ENCODE measurements at regions not wholly inside any gene's neighbourhood (a gene's known extent, or its start where the extent isn't known, plus 50 kb on each side); places are given as distances from the start of the nearest gene placed in this dataset.

GRCh38 chr6:156316583-156317125, 460.5 kb upstream of the ARID1B start:
- TF ChIP-seq, protein P1, sequence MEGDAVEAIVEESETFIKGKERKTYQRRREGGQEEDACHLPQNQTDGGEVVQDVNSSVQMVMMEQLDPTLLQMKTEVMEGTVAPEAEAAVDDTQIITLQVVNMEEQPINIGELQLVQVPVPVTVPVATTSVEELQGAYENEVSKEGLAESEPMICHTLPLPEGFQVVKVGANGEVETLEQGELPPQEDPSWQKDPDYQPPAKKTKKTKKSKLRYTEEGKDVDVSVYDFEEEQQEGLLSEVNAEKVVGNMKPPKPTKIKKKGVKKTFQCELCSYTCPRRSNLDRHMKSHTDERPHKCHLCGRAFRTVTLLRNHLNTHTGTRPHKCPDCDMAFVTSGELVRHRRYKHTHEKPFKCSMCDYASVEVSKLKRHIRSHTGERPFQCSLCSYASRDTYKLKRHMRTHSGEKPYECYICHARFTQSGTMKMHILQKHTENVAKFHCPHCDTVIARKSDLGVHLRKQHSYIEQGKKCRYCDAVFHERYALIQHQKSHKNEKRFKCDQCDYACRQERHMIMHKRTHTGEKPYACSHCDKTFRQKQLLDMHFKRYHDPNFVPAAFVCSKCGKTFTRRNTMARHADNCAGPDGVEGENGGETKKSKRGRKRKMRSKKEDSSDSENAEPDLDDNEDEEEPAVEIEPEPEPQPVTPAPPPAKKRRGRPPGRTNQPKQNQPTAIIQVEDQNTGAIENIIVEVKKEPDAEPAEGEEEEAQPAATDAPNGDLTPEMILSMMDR (IDR thresholded peaks at IDR 0.05; ENCODE audit: insufficient read depth, low read depth, low read length, missing control alignments) = no peak
- no peak overlapping the region for H3K4me3 ChIP-seq (ENCODE audit: low read depth, low read length)
- DNase-seq (ENCODE audit: low read depth) = no peak

GRCh38 chr6:156315146-156315545, 462.0 kb upstream of the ARID1B start:
- no peak overlapping the region for H3K4me3 ChIP-seq (ENCODE audit: low read depth, low read length)
- TF ChIP-seq, protein P1 (IDR thresholded peaks at IDR 0.05; ENCODE audit: insufficient read depth, low read depth, low read length, missing control alignments) = no peak

GRCh38 chr6:156313037-156313436, 464.1 kb upstream of the ARID1B start:
- TF ChIP-seq, protein P1 (IDR thresholded peaks at IDR 0.05; ENCODE audit: insufficient read depth, low read depth, low read length, missing control alignments) = no peak
- DNase-seq (ENCODE audit: low read depth) = no peak
- no peak overlapping the region for H3K4me3 ChIP-seq (ENCODE audit: low read depth, low read length)

More at GRCh38 chr6:156315146-156315545, 462.0 kb upstream of the ARID1B start:
- no peak for DNase-seq (ENCODE audit: low read depth)

DNA sequence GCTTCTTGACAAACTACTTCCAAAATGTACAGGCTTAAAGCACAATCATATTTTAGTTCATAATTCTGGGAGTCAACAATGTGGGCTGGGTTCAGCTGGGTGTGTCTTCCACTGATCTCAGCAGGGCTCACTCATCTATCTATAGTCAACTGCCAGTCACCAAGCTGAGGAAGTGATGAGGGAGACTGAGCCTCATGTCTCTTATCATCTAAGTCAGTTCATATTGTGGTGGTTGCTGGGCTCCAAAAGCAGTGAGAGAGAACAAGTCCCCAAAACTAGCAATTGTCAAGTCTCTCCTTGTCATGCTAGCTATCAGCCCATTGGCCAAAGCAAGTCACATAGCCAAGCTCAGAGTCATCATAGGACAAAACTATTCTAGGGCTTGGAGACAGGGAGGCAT, 465.9 kb upstream of the ARID1B start:
- H3K4me3 ChIP-seq (ENCODE audit: low read depth, low read length) = no peak overlapping the region
- no peak for DNase-seq (ENCODE audit: low read depth)
- TF ChIP-seq, protein P1 (IDR thresholded peaks at IDR 0.05; ENCODE audit: insufficient read depth, low read depth, low read length, missing control alignments) = no peak

DNA sequence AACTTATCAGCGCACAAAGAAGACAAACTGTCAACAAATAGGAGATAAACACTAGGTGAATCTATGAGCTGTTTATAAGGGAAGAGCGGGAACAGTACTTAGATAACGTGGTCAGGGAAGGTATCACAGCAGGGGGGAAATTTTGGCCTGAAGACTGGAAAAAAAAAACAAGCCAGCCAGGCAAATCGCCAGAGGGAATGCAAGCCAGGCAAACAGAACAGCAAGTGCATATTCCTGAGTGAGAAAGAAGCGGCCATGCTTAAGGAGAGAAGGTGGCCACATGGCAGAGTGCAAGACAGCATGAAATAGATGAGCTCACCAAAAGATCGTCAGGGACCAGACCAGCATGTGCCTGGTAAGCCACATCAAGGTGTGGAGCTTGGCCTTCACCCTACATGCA, 466.5 kb upstream of the ARID1B start:
- no peak for DNase-seq (ENCODE audit: low read depth)
- H3K4me3 ChIP-seq (ENCODE audit: low read depth, low read length) = no peak overlapping the region
- TF ChIP-seq, protein P1 (IDR thresholded peaks at IDR 0.05; ENCODE audit: insufficient read depth, low read depth, low read length, missing control alignments) = no peak

GRCh38 chr6:156309017-156309416, 468.2 kb upstream of the ARID1B start:
- TF ChIP-seq, protein P1 (IDR thresholded peaks at IDR 0.05; ENCODE audit: insufficient read depth, low read depth, low read length, missing control alignments) = no peak
- no peak overlapping the region for H3K4me3 ChIP-seq (ENCODE audit: low read depth, low read length)
- DNase-seq (ENCODE audit: low read depth) = no peak

- no peak overlapping the region for H3K4me3 ChIP-seq (ENCODE audit: low read depth, low read length)
- DNase-seq (ENCODE audit: low read depth) = no peak
- TF ChIP-seq, protein P1 (IDR thresholded peaks at IDR 0.05; ENCODE audit: insufficient read depth, low read depth, low read length, missing control alignments) = no peak
Observed at GRCh38 chr6:156308604-156309003, 468.6 kb upstream of the ARID1B start.
